HG03565 (cell line): ENCODE measurements at regions not wholly inside any gene's neighbourhood (a gene's known extent, or its start where the extent isn't known, plus 50 kb on each side); places are given as distances from the start of the nearest gene placed in this dataset.
"Not testable (repeated sequence)": the region's sequence is repeated elsewhere in the genome, so short reads cannot be mapped to it uniquely, and the experiment has no call there.

Source experiments
- ATAC-seq: cut with Tn5 transposase; IDR thresholded peaks from one replicate; pipeline ENCODE4 v1.9.1; 2021; ENCODE audit warnings: mild to moderate bottlenecking, moderate library complexity; ENCODE audit not compliant: unreplicated experiment

DNA sequence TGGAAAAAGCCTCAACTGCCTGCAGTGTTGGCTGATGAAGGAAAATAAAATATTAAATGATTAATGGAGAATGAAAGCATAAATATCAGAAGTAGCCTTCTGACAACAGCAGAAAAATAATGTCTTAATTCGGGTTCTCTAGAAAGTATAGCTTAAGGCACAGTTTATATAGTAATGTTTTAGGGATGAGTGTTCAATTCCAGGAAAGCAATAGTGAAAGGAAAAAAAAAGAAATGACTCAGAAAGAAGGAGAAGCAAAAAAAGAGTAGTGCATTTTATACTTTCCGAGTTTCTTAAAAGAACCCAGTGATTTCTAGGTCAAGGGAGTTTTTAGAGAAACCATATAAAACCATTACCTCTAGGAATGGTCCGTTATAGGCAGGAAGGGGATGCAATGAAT, 137.3 kb downstream of the HTR1B start:
- ATAC-seq: no peak

DNA sequence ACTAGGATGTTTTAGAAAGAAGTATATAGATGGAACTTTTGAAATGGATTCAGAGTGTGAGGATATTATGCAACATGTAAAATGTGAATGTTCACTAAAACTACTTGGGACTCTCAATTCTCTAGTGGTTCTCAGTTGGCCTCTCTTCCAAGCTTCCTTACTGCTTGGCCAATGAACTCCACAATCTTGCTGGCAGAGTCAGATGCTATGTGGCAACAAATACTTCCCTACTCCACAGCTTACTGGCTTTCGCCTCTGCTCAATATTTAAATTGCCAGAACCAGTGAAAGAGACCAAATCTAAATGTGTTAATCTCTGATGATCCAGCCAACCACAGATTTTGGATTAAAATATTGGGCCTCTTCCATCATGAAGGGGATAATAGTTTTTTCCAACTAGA, 138.4 kb downstream of the HTR1B start:
- ATAC-seq: no peak

DNA sequence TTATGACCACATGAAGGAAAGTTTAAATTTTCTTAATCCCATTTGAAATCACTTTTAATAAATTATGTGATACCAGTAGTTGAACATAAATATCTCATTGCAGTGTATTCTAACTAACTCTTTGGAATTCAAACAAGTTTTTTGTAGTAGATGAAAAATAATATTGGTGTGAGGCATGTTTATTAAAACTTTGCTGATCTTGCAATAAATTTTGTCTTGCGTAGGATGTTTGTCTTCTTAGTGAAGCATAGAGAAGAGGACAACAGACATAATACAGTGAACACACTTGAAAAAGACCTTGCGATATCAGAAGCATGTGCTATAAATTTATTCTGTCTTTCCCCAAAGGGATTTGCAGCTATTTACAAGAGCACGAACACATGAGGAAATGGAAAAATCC, 140.7 kb downstream of the HTR1B start:
- no peak for ATAC-seq

DNA sequence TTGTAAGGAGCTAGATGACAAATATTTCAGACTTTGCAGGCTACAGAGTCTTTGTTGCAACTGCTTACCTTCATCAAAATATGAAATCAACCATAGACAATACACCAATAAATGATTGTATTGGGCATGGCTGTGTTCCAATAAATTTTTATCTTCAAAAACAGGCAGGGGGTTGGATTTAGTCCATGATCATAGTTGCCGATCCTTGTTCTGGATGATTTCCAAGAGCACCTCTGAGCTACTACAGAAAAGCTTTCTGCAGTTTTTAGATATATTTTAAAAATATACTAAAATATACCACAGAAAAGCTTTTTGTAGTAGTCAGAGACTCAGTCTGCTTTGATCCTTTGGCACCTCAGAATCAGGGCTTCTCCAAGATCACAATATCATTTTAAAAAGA, 145.0 kb downstream of the HTR1B start:
- ATAC-seq: no peak

DNA sequence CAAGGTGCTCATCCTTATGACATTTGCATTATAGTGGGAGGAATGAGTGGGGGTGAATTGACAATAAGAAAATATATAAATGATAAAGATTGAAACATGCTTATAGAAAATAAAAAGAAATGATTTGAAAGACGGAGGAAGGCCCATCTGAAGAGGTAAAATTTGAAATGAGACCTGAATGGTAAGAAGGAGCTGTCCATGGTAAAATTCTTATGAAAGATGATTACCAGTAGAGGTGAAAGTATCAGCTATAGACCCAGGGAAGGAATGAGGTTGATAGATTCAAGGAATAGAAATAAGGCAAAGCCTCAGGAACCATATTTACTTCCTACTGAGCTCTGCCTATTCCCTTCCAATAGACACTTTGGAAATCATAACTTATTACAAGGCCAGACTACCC, 149.7 kb downstream of the HTR1B start:
- no peak for ATAC-seq

DNA sequence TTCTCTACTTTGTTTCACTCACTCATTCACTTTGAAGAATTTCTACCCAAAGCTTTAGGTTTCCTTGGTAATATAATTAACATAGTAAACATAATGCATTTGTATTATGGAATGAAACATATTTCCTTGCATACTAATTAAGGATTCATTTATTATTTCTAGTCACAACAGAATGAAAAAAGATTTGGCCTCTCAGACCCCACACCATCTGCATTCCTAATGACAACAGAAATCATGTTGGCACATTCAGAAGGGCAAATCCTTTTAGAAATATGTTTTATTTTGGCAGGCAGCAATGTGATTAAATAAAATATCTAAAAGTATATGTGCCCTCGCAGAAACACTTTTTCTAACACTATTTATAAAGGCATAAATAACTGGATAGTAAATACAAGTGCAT, 163.4 kb downstream of the HTR1B start:
- no peak for ATAC-seq

DNA sequence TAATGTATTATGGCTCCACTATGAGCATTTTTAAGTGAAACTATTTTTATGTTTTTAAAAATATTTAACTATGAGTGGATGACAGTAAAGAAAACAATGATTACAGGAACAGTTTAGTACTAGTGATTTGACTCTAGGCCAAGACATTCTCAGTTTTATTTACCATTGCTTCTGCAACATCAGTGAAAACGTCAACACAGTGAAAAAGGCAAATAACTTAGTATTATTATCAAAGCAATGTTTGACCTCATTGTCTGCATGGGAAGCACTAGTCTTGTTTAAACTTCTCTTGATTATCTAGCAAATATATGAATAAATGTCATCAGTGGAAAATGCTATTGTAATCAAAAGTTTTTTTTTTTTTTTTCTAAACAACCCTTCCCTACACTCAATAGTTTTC, 165.0 kb downstream of the HTR1B start:
- ATAC-seq: no peak

DNA sequence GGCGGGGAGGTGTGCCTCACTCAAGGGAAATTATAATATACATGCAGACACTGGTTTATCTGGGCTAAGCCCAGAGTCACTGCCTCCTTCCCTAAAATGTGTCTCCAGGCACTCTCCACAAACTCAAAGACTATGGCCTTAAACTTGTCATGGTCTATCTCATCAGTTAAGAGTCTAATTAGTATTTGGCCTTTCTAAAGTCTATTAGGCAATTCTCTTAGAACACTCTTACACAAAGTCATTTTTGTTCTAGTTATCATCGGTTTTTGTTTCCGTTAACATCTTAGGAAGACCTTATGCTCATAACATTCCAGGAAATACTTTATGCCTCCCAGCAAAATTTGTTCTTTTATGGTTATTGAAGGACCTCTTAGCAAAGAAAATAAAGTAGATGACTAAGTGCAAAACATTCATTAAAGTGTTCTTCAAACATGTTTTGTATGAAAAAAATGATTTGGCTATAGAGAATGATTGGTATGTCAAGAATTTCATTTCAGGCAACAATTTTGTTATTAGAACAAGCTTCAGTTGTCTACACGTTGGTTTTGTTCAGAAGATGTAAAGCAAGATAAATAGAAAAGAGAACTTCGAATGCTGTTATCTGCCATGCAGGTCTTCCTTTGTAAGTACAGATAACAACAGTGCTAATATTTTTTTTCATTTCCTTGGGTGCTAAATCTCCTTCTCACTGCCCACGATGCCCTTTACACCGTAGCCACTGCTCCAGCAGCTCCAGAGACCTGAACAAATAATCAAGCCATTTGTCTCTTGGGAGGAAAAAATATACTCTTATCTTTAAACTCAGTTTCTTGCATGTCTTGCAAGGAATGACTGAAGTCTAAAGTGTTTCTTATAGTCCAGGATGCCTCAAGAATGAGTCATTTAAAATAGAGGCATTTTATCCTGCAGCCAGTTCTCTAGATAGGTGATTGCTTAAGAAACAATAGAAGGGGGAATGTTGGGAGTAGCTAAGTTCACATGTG, 170.4 kb downstream of the HTR1B start:
- no peak for ATAC-seq

DNA sequence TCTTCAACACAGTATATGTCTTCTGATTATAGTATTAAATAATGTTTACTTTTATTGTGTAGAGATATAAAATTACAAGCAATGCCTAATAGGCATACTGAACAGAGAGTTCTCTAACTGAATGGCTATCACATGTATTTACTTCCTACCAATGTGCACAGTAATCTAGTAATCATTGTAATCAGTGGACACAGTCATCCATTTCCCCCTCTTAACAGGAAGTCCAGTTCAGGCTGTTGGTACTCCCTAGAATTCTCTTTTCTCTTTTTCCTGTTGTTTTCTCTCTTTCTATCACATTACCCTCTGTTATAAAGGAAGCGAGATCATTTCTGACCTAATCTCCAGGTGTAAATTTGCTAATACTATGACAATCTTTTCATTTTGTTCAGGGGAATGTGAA, 172.5 kb downstream of the HTR1B start:
- ATAC-seq: no peak

DNA sequence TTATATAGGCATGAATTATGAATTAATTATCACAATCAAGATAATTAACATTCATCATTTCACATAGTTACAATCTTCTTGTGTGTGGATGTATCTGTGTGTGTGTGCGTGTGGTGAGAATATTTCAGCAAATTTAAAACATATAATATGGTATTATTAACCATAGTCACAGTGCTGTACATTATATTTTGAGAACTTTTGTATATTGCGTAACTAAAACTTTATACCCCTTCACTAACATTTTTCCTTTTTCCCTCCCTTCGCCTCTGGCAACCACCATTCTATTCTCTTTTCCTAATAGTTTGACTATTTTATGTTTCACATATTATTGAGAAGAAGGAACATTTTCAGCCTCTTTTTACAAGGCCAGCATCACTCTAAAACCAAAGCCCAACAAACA, 176.8 kb downstream of the HTR1B start:
- ATAC-seq: no peak

DNA sequence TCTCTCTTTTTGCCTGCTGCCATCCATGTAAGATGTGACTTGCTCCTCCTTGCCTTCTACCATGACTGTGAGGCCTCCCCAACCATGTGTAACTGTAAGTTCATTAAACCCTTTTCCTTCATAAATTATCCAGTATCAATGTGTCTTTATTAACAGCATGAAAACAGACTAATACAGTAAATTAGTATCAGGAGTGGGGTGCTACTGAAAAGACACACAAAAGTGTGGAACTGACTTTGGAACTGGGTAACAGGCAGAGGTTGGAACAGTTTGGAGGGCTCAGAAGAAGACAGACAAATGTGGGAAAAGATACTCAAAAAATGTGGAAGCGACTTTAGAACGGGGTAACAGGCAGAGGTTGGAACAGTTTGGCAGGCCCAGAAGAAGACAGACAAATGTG, 189.4 kb downstream of the HTR1B start:
- ATAC-seq: no peak

DNA sequence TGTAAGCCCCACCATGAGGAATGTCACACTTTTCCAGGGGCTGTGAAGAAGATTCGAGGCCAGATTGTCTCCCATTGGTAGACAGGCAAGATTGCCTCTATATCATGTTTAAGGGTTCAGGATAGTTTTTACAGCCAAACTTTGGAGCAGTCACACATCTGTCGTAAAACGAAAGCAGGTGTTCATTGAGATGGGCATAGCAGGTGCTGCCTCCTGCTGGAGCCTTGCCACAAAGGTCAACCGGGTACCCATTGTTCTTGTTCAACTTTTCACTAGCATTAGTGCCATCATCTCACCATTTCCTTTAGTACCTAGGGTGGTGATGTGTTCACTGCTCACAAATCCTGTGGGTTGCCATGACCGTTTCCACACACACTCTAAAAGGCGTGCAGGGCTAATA, 198.3 kb downstream of the HTR1B start:
- no peak for ATAC-seq

DNA sequence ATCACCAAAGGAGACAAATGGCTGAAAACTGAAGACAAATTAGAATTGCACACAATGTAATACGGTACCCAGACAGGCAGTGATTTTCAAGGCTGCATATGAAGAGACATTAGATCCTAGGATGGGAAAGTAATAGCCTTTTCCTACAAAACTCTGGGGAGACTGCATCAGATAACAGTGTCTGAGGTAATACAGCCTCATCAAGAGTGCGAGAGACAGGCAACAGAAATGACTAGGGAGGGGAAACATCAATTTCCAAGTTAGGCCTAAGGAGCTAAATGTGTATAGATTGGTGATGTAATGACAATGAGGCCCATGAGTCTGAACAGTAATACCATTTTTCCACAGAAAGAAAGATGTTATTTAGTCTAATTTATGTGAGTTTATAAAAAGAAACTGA, 200.3 kb downstream of the HTR1B start:
- no peak for ATAC-seq

DNA sequence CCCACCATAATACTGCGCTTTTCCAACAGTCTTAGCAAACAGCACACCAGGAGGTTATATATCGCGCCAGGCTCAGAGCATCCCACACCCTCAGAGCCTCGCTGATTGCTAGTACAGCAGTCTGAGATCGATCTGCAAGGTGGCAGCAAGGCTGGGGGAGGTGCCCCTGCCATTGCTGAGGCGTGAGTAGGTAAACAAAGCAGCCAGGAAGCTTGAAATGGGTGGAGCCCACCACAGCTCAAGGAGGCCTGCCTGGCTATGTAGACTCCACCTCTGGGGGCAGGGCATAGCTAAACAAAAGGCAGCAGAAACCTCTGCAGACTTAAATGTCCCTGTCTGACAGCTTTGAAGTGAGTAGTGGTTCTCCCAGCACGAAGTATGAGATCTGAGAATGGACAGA, 211.5 kb downstream of the HTR1B start:
- ATAC-seq: not testable (repeated sequence)

DNA sequence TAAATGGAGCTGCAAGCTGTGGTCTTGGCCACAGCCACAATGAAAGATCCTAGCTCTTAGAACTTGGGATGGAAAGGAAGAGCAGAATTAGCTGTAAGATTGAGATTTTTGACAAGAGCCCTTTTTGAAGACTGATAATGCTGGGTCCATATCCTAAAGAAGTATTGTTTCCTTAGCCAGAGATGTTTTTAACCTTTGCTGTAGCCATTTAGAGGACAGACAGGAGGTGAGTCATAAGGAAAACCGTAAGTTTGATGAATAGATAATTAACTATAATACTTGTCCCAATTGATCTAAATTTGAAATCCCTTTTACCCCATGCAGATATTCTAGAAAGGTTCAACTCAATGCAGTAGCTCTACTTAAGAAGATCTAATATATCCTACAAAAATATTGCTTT, 213.7 kb downstream of the HTR1B start:
- ATAC-seq: no peak

DNA sequence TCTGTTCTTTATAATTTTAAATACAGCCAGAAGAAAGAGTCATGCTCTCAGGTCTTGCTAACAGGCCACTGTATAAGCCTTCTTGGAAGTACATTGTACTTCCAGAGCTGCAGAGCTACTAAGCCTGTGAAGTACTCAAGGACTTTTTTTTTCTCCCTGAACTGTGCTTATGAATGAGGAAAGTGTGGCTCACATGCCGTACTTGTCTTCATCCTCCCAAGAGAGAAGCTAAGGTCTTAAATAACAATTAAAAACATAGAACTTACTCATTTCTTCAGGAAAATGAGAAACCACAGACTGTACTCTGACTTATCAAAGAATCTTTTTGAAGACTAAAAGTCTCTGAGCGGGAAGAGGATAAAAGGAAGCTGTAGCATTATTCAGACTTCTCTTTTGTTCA, 218.3 kb downstream of the HTR1B start:
- ATAC-seq: no peak

DNA sequence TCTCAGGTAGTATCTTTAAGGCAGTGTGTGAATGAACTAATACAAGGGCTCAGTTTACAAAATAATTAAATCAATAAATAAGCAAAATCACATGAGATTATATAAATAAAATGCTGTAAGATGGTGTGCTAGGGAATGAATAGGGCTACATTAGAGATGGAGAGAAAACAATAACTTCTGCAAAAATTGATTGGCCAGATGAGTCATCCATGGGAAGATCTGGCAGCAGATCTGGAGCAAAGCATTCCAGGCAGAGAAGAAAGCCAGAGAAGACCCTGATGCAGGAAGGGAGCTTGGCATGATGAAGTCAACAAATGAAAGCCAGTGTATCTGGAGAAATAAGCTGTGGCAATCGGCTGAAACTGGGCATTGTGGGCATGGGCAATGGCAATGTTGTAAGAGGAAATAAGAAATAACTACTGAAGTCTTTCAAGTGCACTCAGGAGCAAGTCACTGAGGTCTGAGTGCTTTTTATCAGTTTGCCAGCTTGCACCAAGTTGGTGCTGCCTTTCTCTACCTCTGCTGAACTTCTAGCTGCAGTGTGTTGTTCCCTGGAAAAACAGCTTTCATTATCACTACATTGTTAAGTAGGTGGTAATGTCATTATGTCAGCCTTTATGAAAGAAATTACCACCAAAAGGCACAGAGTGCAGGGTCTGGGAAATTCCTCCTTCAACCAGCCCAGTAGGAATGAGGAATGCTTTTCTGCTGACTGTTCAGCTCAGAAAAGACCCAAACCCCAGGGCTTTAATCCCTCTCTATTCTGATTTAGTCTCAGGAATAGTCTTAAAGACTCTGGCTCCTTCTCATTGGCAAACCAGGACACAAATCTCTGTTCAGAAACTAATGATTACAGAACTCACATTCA, 231.6 kb downstream of the HTR1B start:
- no peak for ATAC-seq

DNA sequence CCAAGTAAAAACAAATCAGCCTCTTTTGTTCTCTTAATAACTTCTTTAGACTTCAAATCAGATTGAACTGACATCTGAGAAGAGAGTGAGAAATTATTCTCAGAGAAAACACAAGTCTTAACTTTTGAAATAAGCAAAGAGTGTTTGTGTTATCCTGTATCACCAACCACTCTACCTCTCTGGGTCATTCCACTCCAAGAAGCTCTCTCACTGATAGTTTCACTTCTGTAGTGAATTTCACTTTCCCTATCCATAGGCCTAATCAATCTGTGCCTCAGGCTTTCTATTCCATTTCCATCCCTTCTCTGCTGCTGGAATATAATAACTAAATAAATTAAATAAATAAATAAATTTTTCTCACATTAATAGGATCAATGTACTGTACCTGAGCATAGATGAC, 235.0 kb downstream of the HTR1B start:
- no peak for ATAC-seq

DNA sequence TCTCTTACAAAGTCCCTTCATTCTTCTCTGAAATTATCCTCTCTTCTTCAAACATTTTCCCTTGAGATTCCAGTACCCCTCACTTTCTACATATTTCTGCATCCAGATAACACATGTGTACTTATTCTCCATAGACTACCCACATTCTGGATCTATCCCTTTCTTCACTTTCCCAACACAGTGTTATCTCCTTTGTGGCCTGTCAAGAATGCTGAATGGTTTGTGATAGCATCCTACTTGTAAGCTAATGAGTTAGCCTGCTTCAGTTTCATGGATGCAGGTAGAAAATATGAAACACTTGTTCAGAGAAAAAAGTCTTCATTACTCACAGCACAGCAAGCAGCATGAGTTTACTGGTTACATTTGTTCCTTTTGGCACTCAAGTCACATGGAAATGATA, 245.4 kb downstream of the HTR1B start:
- no peak for ATAC-seq

DNA sequence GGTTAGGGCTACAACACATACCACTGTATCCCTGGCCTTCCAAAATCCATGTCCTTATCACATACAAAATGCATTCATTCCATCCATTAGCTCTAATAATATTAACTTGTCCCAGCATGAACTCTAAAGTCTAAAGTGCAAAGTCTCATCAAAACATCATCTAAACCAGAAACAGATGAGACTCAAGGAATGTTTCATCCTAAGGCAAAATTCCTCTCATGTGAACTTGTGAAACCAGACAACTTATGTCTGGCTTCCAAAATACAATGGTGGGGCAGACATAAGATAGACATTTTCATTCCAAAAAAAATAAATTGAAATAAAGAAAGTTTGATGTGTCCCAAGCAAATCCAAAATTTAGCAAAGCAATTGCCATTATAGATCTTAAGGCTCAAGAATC, 257.4 kb downstream of the HTR1B start:
- ATAC-seq: no peak

DNA sequence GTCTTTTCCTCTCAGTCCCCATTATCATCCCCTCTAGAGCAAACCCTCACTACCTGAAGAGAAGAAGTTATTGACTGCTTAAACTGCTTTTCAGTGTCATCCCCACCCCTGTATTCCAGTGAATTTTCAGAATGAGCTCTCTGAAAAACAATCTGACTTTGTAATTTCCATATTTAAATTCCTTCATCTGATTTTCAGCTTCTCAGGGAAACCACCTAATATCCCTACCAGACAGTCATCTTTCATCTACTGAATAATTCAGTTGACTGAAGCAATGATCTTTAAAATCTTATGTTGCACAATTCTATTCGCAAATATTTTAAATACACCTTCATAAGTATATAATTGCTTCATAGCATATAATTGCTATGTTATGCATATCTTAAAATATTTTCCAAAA, 258.7 kb downstream of the HTR1B start:
- no peak for ATAC-seq

DNA sequence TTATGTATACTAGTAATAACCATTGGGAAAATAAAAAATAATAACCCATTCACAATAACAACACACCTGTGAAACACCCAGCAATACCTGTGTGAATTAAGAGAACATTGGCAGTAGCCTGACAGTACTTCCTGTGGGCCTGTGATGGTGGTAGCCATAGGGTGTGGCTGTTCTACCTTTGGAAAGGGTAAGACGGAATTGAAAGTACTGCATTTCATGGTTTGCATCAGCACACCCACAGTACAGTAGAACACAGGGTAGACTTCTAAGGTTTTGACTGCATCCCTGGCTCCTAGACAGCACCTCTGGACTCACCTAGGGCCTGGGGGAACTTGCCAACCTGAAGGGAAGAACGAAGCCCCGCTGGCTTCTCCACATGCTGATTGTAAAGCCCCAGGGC, 279.8 kb downstream of the HTR1B start:
- ATAC-seq: no peak
